ENCODE measurements at regions not wholly inside any gene's neighbourhood (a gene's known extent, or its start where the extent isn't known, plus 50 kb on each side); places are given as distances from the start of the nearest gene placed in this dataset.

DNA sequence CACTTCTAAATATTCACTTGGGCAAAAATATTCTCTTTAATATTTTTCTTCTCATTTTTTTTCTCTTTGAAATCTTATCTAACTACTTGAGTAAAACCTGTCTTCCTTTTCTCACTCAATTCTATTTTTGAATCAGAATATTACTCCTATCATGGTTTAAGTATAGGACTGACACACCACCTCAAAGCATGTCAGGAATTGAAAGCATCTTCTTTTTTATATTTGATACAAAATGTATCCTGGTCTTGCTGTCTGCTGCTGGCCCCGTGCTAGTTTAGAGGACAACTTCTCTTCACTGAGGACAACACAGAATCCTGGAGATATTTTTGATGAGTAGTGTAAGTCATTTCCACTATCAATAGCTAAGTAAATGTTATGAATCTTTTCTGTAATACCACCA, 383.6 kb downstream of the GADD45G start (continued):
- TF ChIP-seq, protein P1, sequence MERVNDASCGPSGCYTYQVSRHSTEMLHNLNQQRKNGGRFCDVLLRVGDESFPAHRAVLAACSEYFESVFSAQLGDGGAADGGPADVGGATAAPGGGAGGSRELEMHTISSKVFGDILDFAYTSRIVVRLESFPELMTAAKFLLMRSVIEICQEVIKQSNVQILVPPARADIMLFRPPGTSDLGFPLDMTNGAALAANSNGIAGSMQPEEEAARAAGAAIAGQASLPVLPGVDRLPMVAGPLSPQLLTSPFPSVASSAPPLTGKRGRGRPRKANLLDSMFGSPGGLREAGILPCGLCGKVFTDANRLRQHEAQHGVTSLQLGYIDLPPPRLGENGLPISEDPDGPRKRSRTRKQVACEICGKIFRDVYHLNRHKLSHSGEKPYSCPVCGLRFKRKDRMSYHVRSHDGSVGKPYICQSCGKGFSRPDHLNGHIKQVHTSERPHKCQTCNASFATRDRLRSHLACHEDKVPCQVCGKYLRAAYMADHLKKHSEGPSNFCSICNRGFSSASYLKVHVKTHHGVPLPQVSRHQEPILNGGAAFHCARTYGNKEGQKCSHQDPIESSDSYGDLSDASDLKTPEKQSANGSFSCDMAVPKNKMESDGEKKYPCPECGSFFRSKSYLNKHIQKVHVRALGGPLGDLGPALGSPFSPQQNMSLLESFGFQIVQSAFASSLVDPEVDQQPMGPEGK (tag by site-specific recombination; IDR thresholded peaks at IDR 0.05), result no peak
- TF ChIP-seq, protein P2, sequence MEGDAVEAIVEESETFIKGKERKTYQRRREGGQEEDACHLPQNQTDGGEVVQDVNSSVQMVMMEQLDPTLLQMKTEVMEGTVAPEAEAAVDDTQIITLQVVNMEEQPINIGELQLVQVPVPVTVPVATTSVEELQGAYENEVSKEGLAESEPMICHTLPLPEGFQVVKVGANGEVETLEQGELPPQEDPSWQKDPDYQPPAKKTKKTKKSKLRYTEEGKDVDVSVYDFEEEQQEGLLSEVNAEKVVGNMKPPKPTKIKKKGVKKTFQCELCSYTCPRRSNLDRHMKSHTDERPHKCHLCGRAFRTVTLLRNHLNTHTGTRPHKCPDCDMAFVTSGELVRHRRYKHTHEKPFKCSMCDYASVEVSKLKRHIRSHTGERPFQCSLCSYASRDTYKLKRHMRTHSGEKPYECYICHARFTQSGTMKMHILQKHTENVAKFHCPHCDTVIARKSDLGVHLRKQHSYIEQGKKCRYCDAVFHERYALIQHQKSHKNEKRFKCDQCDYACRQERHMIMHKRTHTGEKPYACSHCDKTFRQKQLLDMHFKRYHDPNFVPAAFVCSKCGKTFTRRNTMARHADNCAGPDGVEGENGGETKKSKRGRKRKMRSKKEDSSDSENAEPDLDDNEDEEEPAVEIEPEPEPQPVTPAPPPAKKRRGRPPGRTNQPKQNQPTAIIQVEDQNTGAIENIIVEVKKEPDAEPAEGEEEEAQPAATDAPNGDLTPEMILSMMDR (tag by site-specific recombination; IDR thresholded peaks at IDR 0.05), result no peak
- TF ChIP-seq ZNF560 (tag by site-specific recombination; IDR thresholded peaks at IDR 0.05; ENCODE audit: borderline replicate concordance), result no peak
- no peak for TF ChIP-seq ZNF776 (tag by site-specific recombination; IDR thresholded peaks at IDR 0.05; ENCODE audit: borderline replicate concordance)
- no peak for TF ChIP-seq ZNF146 (tag by site-specific recombination; IDR thresholded peaks at IDR 0.05)
- TF ChIP-seq, protein P3, sequence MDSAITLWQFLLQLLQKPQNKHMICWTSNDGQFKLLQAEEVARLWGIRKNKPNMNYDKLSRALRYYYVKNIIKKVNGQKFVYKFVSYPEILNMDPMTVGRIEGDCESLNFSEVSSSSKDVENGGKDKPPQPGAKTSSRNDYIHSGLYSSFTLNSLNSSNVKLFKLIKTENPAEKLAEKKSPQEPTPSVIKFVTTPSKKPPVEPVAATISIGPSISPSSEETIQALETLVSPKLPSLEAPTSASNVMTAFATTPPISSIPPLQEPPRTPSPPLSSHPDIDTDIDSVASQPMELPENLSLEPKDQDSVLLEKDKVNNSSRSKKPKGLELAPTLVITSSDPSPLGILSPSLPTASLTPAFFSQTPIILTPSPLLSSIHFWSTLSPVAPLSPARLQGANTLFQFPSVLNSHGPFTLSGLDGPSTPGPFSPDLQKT (IDR thresholded peaks at IDR 0.05; ENCODE audit: borderline replicate concordance, low read depth, low read length), result no peak
- TF ChIP-seq, protein P4, sequence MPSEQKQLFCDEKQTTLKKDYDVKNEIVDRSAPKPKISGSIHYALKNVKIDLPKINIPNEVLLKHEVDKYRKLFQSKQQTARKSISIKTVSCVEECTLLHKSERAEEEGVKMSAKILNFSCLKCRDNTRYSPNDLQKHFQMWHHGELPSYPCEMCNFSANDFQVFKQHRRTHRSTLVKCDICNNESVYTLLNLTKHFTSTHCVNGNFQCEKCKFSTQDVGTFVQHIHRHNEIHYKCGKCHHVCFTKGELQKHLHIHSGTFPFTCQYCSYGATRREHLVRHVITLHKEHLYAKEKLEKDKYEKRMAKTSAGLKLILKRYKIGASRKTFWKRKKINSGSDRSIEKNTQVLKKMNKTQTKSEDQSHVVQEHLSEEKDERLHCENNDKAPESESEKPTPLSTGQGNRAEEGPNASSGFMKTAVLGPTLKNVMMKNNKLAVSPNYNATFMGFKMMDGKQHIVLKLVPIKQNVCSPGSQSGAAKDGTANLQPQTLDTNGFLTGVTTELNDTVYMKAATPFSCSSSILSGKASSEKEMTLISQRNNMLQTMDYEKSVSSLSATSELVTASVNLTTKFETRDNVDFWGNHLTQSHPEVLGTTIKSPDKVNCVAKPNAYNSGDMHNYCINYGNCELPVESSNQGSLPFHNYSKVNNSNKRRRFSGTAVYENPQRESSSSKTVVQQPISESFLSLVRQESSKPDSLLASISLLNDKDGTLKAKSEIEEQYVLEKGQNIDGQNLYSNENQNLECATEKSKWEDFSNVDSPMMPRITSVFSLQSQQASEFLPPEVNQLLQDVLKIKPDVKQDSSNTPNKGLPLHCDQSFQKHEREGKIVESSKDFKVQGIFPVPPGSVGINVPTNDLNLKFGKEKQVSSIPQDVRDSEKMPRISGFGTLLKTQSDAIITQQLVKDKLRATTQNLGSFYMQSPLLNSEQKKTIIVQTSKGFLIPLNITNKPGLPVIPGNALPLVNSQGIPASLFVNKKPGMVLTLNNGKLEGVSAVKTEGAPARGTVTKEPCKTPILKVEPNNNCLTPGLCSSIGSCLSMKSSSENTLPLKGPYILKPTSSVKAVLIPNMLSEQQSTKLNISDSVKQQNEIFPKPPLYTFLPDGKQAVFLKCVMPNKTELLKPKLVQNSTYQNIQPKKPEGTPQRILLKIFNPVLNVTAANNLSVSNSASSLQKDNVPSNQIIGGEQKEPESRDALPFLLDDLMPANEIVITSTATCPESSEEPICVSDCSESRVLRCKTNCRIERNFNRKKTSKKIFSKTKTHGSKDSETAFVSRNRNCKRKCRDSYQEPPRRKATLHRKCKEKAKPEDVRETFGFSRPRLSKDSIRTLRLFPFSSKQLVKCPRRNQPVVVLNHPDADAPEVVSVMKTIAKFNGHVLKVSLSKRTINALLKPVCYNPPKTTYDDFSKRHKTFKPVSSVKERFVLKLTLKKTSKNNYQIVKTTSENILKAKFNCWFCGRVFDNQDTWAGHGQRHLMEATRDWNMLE (tag by site-specific recombination; conservative IDR thresholded peaks at IDR 0.05; ENCODE audit: low read depth), result no peak
- no peak for TF ChIP-seq EGR2 (tag by site-specific recombination; IDR thresholded peaks at IDR 0.05; ENCODE audit: low read depth)
- TF ChIP-seq ZNF341 (tag by site-specific recombination; IDR thresholded peaks at IDR 0.05; ENCODE audit: low read depth), result no peak
- TF ChIP-seq, protein P5, sequence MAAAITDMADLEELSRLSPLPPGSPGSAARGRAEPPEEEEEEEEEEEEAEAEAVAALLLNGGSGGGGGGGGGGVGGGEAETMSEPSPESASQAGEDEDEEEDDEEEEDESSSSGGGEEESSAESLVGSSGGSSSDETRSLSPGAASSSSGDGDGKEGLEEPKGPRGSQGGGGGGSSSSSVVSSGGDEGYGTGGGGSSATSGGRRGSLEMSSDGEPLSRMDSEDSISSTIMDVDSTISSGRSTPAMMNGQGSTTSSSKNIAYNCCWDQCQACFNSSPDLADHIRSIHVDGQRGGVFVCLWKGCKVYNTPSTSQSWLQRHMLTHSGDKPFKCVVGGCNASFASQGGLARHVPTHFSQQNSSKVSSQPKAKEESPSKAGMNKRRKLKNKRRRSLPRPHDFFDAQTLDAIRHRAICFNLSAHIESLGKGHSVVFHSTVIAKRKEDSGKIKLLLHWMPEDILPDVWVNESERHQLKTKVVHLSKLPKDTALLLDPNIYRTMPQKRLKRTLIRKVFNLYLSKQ (tag by site-specific recombination; IDR thresholded peaks at IDR 0.05; ENCODE audit: borderline replicate concordance), result no peak
- no peak for TF ChIP-seq ZNF350 (tag by site-specific recombination; IDR thresholded peaks at IDR 0.05)
- no peak for TF ChIP-seq ZNF544 (tag by site-specific recombination; IDR thresholded peaks at IDR 0.05)
- no peak for TF ChIP-seq ZNF530 (tag by site-specific recombination; IDR thresholded peaks at IDR 0.05; ENCODE audit: low read depth)

DNA sequence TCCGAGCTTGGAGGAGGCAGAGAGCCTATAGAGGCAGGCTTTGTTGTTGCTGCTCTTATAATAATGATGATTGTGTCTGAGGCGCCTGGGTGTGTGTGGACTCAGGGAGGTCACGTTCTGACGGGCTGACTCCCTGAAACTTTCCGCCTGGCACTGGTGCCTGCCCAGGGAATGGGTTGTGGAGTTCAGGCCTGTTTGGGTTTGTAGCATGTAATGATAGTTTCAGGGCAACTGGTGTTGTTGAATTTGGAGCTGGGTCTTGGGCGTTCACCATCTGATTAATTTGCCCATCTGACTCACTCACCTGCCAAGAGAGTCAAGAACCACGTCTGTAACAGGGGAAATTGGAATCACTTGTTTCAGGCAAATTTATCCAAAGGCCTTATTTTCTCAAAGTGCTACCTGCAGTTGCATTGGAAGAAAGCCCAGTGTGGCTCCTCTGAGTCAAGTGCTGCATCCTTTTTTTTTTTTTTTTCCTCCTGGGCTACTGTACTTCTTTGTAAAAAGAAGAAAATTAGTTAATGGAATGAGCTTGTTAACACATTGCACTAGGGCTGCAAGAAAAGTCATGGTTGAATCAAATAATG, 386.5 kb downstream of the GADD45G start:
- CTCF ChIA-PET, result interaction anchor here (0.7 to 1.2 kb wide), 3 partner anchors 9 to 389 kb away, joined by 3 to 5 read pairs (median 5); no protein-coding TSS in a partner anchor
- POLR2A ChIA-PET, result interaction anchor here (1.0 to 1.4 kb wide), 2 partner anchors 11 to 385 kb away, joined by 3 read pairs; no protein-coding TSS in a partner anchor
- no peak overlapping the region for H3K27ac ChIP-seq (ENCODE audit: extremely low read depth, low read depth, low read length)
- TF ChIP-seq ZNF623 (tag by site-specific recombination; IDR thresholded peaks at IDR 0.05) (no peak), MEIS1 (CRISPR knock-in tag; IDR thresholded peaks at IDR 0.05; ENCODE audit: borderline replicate concordance) (no peak), ZNF184 (tag by site-specific recombination; IDR thresholded peaks at IDR 0.05) (no peak), KLF9 (tag by site-specific recombination; IDR thresholded peaks at IDR 0.05; ENCODE audit: low read depth) (no peak), ZNF747 (tag by site-specific recombination; IDR thresholded peaks at IDR 0.05) (no peak), ZNF629 (tag by site-specific recombination; IDR thresholded peaks at IDR 0.05) (no peak), MYNN (tag by site-specific recombination; IDR thresholded peaks at IDR 0.05; ENCODE audit: borderline replicate concordance) (no peak), ZSCAN30 (tag by site-specific recombination; IDR thresholded peaks at IDR 0.05) (no peak), ZNF2 (tag by site-specific recombination; IDR thresholded peaks at IDR 0.05) (no peak), ZNF311 (tag by site-specific recombination; IDR thresholded peaks at IDR 0.05; ENCODE audit: borderline replicate concordance) (no peak)
- TF ChIP-seq, protein P6, sequence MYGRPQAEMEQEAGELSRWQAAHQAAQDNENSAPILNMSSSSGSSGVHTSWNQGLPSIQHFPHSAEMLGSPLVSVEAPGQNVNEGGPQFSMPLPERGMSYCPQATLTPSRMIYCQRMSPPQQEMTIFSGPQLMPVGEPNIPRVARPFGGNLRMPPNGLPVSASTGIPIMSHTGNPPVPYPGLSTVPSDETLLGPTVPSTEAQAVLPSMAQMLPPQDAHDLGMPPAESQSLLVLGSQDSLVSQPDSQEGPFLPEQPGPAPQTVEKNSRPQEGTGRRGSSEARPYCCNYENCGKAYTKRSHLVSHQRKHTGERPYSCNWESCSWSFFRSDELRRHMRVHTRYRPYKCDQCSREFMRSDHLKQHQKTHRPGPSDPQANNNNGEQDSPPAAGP (tag by site-specific recombination; IDR thresholded peaks at IDR 0.05), result no peak

More for the DNA sequence above, 386.5 kb downstream of the GADD45G start:
- Histone ChIP-seq H3K36me3 (ENCODE audit: control insufficient read depth in 2 of 2, insufficient read depth in 1 of 2, low read length in 2 of 2) (no peaks in the 10 kb centered on the region), H3K4me3 (ENCODE audit: low read depth, low read length) (no peak overlapping the region), H3K4me1 (ENCODE audit: control insufficient read depth, insufficient read depth, low read length) (no peaks in the 10 kb centered on the region), H3K9me3 (ENCODE audit: control insufficient read depth, insufficient read depth, low read depth, low read length) (no peaks in the 10 kb centered on the region)
